Lower lobe of right lung (tissue), 2 donors: ENCODE measurements at regions not wholly inside any gene's neighbourhood (a gene's known extent, or its start where the extent isn't known, plus 50 kb on each side); places are given as distances from the start of the nearest gene placed in this dataset.
A peak's percentile ranks its signal among the peaks of the same experiment; 100 is the strongest.

ENCODE experiments used
- ATAC-seq, 2 donors: fragments of 200-7000 bp; cut with Tn5 transposase; one replicate each; pipeline ENCODE4 v1.9.1; 2020 to 2022; ENCODE audit warnings: mild to moderate bottlenecking in 2 of 2, moderate library complexity in 2 of 2
- DNase-seq: peaks from one replicate; pipeline ENCODE4 v3.0.0-alpha.2; 2020
- H3K27ac ChIP-seq: fragments of 200-600 bp; one replicate; pipeline ENCODE4 v1.8.0; 2022
- H3K27me3 ChIP-seq: fragments of 200-600 bp; one replicate; pipeline ENCODE4 v1.8.0; 2022; ENCODE audit warnings: low read depth
- H3K36me3 ChIP-seq: fragments of 200-600 bp; one replicate; pipeline ENCODE4 v1.8.0; 2022; ENCODE audit warnings: mild to moderate bottlenecking
- H3K4me1 ChIP-seq: fragments of 200-600 bp; one replicate; pipeline ENCODE4 v1.8.0; 2022
- H3K4me3 ChIP-seq: fragments of 200-600 bp; one replicate; pipeline ENCODE4 v1.8.0; 2022; ENCODE audit warnings: mild to moderate bottlenecking
- H3K9me3 ChIP-seq: fragments of 200-600 bp; one replicate; pipeline ENCODE4 v1.8.0; 2022
- CTCF ChIP-seq: fragments of 200-600 bp; IDR thresholded peaks from one replicate; pipeline ENCODE4 v1.8.0; 2022; ENCODE audit warnings: antibody characterized with exemption, mild to moderate bottlenecking
- intact Hi-C: fragments of 100-400 bp; cut with DNase I; formaldehyde crosslinking; loops from one replicate; pipeline ENCODE4 v1.11.0; 2022
- donor health status: DM: no; HTN: yes; CAD: no; lungs with severe emphysema.

GRCh38 chr9:84593352-84593751 is 76.2 kb upstream of the NTRK2 start:
- Histone ChIP-seq H3K27ac (no peak overlapping the region), H3K4me3 (no peak overlapping the region), H3K9me3 (no peaks in the 10 kb centered on the region), H3K4me1 (no peaks in the 10 kb centered on the region), H3K36me3 (no peaks in the 10 kb centered on the region), H3K27me3 (no peaks in the 10 kb centered on the region)
- intact Hi-C loops: no loop called here
- ATAC-seq: no peak
- DNase-seq: no peak
- no peak for TF ChIP-seq CTCF

- Histone ChIP-seq H3K36me3 (no peaks in the 10 kb centered on the region), H3K27ac (no peak overlapping the region), H3K9me3 (no peaks in the 10 kb centered on the region), H3K4me1 (no peaks in the 10 kb centered on the region), H3K4me3 (no peak overlapping the region), H3K27me3 (no peaks in the 10 kb centered on the region)
- intact Hi-C loops: no loop called here
- ATAC-seq (peak; percentile 70 to 71), DNase-seq (no peak)
- no peak for TF ChIP-seq CTCF
These were observed 72.4 kb upstream of the NTRK2 start for GRCh38 chr9:84597131-84597530.

GRCh38 chr9:84598921-84599636 is 70.5 kb upstream of the NTRK2 start:
- Histone ChIP-seq H3K36me3 (no peaks in the 10 kb centered on the region), H3K9me3 (no peaks in the 10 kb centered on the region), H3K4me1 (no peaks in the 10 kb centered on the region), H3K27ac (no peak overlapping the region), H3K27me3 (no peaks in the 10 kb centered on the region), H3K4me3 (no peak overlapping the region)
- no peak for ATAC-seq
- intact Hi-C loops: no loop called here
- TF ChIP-seq CTCF: no peak
- no peak for DNase-seq

- Histone ChIP-seq H3K9me3 (no peaks in the 10 kb centered on the region), H3K4me3 (no peak overlapping the region), H3K27me3 (no peaks in the 10 kb centered on the region), H3K36me3 (no peaks in the 10 kb centered on the region), H3K27ac (no peak overlapping the region), H3K4me1 (no peaks in the 10 kb centered on the region)
- DNase-seq (no peak), ATAC-seq (peak; percentile 85 to 88)
- intact Hi-C loops: no loop called here
- TF ChIP-seq CTCF: no peak
These were observed 68.8 kb upstream of the NTRK2 start for GRCh38 chr9:84600739-84601138.

- Histone ChIP-seq H3K27ac (no peak overlapping the region), H3K4me3 (no peak overlapping the region)
- TF ChIP-seq CTCF: no peak
These were observed 65.3 kb upstream of the NTRK2 start for GRCh38 chr9:84604223-84604622.

More at GRCh38 chr9:84604223-84604622, 65.3 kb upstream of the NTRK2 start:
- H3K9me3 ChIP-seq: no peaks in the 10 kb centered on the region
- DNase-seq: no peak
- intact Hi-C loops: no loop called here
- ATAC-seq: no peak
- no peaks in the 10 kb centered on the region for H3K4me1 ChIP-seq
- H3K27me3 ChIP-seq: no peaks in the 10 kb centered on the region
- no peaks in the 10 kb centered on the region for H3K36me3 ChIP-seq
